ENCODE measurements at regions not wholly inside any gene's neighbourhood (a gene's known extent, or its start where the extent isn't known, plus 50 kb on each side); places are given as distances from the start of the nearest gene placed in this dataset.

DNA sequence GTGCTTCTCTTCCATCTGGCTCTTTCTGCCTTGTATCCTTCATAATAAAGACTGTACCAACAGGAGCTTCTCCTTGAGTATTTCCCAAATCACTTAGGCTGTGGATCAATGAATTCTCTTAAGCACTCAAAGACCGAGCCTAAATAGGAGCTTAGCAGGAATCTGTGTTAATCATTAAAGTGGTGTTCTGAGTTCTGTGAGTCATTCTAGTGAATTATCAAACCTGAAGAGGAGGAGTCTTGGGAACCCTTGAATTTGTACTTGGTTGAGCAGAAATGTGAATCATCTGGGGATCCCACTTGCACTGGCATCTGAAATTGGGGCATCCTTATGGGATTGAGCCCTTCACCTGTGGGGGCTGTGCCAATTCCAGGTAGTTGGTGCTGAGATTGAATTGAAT, 946.2 kb downstream of the BCL11B start:
- TF ChIP-seq, protein P1, sequence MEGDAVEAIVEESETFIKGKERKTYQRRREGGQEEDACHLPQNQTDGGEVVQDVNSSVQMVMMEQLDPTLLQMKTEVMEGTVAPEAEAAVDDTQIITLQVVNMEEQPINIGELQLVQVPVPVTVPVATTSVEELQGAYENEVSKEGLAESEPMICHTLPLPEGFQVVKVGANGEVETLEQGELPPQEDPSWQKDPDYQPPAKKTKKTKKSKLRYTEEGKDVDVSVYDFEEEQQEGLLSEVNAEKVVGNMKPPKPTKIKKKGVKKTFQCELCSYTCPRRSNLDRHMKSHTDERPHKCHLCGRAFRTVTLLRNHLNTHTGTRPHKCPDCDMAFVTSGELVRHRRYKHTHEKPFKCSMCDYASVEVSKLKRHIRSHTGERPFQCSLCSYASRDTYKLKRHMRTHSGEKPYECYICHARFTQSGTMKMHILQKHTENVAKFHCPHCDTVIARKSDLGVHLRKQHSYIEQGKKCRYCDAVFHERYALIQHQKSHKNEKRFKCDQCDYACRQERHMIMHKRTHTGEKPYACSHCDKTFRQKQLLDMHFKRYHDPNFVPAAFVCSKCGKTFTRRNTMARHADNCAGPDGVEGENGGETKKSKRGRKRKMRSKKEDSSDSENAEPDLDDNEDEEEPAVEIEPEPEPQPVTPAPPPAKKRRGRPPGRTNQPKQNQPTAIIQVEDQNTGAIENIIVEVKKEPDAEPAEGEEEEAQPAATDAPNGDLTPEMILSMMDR (IDR thresholded peaks at IDR 0.05), result no peak
- TF ChIP-seq, protein P2, sequence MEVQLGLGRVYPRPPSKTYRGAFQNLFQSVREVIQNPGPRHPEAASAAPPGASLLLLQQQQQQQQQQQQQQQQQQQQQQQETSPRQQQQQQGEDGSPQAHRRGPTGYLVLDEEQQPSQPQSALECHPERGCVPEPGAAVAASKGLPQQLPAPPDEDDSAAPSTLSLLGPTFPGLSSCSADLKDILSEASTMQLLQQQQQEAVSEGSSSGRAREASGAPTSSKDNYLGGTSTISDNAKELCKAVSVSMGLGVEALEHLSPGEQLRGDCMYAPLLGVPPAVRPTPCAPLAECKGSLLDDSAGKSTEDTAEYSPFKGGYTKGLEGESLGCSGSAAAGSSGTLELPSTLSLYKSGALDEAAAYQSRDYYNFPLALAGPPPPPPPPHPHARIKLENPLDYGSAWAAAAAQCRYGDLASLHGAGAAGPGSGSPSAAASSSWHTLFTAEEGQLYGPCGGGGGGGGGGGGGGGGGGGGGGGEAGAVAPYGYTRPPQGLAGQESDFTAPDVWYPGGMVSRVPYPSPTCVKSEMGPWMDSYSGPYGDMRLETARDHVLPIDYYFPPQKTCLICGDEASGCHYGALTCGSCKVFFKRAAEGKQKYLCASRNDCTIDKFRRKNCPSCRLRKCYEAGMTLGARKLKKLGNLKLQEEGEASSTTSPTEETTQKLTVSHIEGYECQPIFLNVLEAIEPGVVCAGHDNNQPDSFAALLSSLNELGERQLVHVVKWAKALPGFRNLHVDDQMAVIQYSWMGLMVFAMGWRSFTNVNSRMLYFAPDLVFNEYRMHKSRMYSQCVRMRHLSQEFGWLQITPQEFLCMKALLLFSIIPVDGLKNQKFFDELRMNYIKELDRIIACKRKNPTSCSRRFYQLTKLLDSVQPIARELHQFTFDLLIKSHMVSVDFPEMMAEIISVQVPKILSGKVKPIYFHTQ (CRISPR knock-in tag; IDR thresholded peaks at IDR 0.05), result no peak
- TF ChIP-seq RORB (CRISPR knock-in tag; IDR thresholded peaks at IDR 0.05) (no peak), TEAD4 (CRISPR knock-in tag; IDR thresholded peaks at IDR 0.05) (no peak), SP1 (CRISPR knock-in tag; conservative IDR thresholded peaks at IDR 0.05) (no peak)
- TF ChIP-seq, protein P3, sequence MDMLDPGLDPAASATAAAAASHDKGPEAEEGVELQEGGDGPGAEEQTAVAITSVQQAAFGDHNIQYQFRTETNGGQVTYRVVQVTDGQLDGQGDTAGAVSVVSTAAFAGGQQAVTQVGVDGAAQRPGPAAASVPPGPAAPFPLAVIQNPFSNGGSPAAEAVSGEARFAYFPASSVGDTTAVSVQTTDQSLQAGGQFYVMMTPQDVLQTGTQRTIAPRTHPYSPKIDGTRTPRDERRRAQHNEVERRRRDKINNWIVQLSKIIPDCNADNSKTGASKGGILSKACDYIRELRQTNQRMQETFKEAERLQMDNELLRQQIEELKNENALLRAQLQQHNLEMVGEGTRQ (CRISPR knock-in tag; IDR thresholded peaks at IDR 0.05), result no peak

All from WTC11 (cell line).